GM18873 (cell line): ENCODE measurements at regions not wholly inside any gene's neighbourhood (a gene's known extent, or its start where the extent isn't known, plus 50 kb on each side); places are given as distances from the start of the nearest gene placed in this dataset.
"Not testable (repeated sequence)": the region's sequence is repeated elsewhere in the genome, so short reads cannot be mapped to it uniquely, and the experiment has no call there.

Experiments used
- ATAC-seq: cut with Tn5 transposase; IDR thresholded peaks from one replicate; pipeline ENCODE4 v1.9.1; 2021; ENCODE audit warnings: mild to moderate bottlenecking, moderate library complexity, moderate number of reproducible peaks; ENCODE audit not compliant: unreplicated experiment, low FRiP score

DNA sequence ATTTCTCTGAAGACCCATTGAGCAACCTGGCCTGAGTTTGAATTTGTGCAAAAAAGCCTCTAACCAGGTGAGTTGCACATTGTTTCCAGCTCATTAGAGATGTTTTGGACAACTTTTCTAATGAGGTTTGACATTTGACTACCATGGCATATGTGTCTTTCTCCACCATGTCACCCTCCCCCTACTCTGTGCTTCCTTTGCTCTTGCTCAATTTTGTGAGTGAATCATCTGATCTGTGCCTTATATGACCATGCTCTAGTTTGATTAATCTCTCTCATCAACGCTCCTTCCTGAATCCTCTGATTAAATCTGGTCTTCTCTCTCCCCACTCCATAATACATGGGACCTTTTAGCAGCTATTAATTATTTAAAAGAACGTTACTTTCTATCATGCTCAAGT is 144.8 kb upstream of the SAMSN1 start:
- no peak for ATAC-seq

DNA sequence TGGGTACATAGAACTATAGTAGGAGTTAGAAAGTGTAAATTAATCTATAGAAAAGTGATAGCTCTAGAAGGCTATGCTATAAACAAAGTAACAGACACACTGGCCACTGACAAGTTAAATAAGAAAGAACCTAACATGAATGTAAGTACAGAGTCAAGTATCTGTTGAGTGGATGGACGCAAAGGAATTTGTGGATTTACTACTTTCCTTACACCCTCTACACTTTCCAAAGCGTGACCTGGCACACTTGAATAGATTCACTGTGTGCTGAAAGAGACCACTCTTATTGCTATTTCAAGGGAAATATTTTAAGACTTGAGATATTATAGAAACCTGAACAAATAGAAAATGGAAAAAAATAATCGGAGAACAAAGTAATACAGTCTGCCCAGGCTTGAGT is 142.8 kb upstream of the SAMSN1 start:
- no peak for ATAC-seq

DNA sequence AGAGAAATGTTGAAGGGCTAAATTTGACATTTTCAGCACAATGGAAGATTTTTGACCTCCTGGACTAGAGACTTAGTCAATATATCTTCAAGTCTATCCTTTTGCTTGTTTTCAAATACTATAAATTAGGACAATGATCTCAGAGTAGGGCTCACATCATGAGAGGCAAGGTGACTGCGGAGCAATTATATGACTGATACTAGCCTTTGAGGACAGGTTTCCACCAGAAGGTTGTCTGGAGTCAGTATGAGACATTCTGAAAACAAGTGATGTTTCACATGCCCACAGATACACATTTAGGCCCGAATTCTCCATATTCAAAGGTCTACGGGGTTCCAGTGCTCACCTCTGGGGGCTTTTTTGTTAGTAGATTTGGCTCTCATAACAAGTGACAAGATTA is 142.3 kb upstream of the SAMSN1 start:
- ATAC-seq, result no peak

DNA sequence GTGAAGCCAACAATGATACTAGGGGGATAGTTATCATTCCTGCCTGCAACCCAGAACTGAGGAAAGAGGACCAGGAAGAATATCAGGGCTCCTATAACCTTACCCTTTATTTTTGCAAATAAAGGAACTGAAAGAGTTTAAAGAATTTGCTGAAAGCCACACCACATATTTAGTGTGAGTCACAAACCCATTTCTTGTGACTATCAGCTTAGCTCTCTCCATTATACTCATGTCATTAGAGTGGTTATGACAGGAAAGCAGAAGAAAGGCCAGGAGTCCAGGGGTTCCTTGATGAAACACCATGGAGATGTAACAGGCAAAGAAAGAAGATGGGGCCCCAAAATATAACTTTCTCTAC is 141.1 kb upstream of the SAMSN1 start:
- peak; percentile 53 for ATAC-seq

DNA sequence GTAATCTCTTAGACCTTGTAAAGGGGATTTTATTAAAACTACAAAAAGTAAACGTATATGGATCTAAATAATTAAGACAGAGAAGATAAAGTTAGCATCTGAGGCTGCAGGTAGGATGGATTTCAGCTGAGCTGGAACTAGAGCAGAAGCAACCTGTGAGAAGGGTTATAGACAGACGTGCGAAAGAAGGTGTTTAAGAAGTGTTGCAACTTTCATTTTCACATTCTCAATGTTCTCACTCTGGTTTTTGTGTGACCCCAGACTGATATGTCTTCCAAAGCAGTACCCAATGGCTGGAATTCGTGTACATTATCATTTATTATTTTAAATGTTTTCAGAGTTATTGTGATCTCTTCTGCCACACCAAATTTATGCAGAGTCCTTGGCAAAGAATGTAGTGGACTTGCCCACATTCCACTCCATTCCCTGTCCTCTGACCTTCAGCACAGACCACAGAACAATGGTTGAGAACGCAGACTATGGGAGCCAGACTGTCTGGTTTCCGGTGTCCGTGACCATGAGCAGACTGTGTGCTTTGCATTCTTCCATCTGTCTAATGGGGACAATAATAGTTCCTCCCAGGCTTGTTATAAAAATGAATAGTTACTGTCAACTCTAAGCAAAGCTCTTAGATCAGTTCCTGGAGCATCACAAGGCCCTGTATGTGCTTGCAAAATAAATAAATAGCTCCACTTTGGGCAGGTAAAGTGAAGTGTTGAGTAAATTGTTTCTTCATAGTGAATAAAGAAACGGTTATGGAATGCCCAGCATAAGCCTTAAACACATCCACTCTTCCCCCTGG is 140.6 kb upstream of the SAMSN1 start:
- peak; percentile 63 for ATAC-seq

DNA sequence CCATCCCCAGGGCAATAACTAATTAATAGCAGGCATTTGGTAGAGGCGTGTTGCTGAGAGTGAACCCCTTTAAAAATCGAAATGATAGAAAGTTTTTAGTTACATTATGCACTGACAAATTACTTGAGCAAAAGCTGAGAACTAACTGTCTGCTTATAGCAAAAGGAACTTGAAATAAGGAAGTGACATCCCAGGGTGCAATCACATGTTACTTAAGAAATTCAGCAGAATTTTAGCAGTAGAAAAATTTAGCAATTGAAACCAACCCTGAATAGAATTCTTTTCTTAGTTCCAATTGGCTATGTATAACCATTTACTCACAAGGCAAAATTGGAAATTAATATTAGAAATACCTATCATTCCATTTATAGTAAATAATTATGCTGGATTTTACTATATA is 139.5 kb upstream of the SAMSN1 start:
- ATAC-seq, result no peak

- peak; percentile 28 for ATAC-seq
These were observed 138.0 kb upstream of the SAMSN1 start for GRCh38 chr21:14684071-14684470.

DNA sequence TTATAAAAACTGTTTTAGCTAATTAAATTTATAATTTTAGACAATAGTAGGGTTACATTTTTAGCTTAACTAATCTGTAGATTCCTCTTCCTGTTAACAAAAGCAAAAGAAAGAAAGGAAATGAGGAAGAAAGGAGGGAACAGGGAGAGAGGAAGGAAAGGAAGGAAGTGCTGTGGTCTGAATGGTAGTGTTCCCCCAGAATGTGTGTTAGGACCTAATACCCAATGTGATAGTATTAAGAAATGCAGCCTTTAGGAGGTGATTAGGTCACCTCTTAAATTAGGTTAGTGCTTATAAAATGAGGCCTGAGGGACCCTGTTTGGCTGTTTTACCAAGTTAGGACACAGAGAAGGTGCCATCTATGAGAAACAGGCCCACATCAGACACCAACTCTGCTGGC is 136.9 kb upstream of the SAMSN1 start:
- no peak for ATAC-seq

DNA sequence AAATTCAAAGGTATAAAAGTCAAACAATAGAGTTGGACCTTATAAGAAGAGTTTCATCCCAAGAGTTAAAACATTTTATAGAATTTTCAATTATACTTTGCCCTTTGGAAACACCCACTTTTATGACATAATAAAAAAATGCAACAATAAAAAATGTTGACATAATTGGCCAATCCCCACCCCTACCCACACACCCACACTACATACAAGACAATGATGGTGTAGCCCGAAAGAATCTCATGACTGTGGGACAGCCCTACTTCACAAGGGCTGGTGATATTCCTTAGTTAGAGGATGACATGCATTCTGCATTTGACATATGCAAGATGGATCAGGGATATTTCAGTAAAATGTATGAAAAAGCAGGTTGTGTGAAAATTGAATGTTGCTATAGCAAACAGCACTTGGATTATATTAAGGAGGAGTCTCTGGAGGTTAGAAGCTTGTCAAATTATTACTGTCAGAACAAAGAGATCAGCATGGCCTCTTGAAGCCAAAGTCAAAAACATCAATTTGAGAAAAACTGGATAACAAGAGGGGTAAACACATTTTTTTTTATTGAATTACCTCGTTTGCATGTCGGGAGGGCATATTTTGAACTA is 133.0 kb upstream of the SAMSN1 start:
- no peak for ATAC-seq

- ATAC-seq, result no peak
These were observed 131.6 kb upstream of the SAMSN1 start for GRCh38 chr21:14677639-14678179.

DNA sequence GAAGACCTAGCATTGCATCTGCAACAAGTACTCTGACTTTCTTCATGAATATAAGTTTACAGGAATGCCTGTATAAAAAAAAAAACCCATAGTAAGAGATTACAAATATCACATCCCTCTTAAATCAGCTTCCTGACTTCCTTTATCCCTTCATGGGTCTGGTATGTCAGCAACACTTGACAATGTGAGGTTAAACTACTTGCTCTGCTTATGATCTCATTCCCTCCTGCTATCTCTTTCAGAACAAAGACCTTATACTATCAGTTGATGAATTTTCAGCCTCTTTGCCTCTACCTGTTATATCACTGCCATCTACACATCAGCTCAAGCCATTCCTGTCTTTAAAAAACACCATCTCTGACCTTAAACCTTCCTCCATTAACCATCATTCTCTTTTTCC is 130.9 kb upstream of the SAMSN1 start:
- ATAC-seq, result no peak

GRCh38 chr21:14675774-14676530 is 129.8 kb upstream of the SAMSN1 start:
- peak; percentile 60 for ATAC-seq

GRCh38 chr21:14673649-14674048 is 127.5 kb upstream of the SAMSN1 start:
- ATAC-seq, result no peak

- ATAC-seq, result no peak
These were observed 126.4 kb upstream of the SAMSN1 start for GRCh38 chr21:14672466-14672865.

- no peak for ATAC-seq
These were observed 124.3 kb upstream of the SAMSN1 start for GRCh38 chr21:14670409-14670808.

DNA sequence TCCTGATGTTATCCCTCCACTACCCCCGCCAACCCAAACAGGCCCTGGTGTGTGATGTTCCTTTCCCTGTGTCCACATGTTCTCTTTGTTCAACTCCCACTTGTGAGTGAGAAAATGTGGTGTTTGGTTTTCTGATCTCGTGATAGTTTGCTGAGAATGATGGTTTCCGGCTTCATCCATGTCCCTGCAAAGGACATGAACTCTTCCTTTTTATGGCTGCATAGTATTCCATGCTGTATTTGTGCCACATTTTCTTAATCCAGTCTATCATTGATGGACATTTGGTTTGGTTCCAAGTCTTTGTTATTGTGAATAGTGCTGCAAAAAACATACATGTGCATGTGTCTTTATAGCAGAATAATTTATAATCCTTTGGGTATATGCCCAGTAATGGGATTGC is 123.0 kb upstream of the SAMSN1 start:
- ATAC-seq, result not testable (repeated sequence)

GRCh38 chr21:14657241-14658008 is 111.3 kb upstream of the SAMSN1 start:
- ATAC-seq, result no peak

- no peak for ATAC-seq
These were observed 100.8 kb upstream of the SAMSN1 start for GRCh38 chr21:14646893-14647292.

DNA sequence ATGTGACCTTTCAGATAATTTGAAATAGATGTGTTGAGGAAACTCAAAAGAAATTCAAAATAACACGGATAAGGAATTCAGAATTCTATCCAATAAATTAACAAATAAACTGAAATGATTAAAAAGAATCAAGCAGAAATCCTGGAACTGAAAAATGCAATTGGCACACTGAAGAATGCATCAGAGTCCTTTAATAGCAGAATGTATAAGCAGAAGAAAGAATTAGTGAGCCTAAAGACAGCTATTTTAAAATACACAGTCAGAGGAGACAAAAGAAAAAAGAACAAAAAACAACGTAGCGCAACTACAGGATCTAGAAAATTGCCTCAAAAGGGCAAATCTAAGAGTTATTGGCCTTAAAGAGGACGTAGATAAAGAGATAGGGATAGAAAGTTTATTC is 99.6 kb upstream of the SAMSN1 start:
- ATAC-seq, result no peak

DNA sequence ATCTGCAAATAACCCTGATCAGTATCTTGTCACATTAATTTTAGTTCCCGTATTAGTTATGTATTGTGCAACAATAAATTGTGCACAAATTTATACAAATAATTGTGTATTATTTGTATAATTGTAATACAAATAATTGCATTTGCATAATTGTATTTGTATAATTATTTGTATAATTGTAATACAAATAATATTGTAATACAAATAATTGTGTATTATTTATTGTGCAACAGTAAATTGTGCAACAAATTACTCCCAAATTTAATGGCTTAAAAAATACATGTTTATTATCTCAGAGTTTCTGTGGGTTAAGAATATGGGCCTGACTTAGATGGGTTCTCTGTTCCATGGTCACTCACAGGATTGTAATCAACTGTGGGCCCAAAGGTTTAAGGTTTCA is 86.2 kb upstream of the SAMSN1 start:
- no peak for ATAC-seq
